ENCODE measurements at regions not wholly inside any gene's neighbourhood (a gene's known extent, or its start where the extent isn't known, plus 50 kb on each side); places are given as distances from the start of the nearest gene placed in this dataset.

GRCh38 chr5:144567421-144567780 is 396.7 kb downstream of the KCTD16 start:
- TF ChIP-seq CTCF (conservative IDR thresholded peaks at IDR 0.05; ENCODE audit: low read depth, low read length) (no peak), RAD21 (IDR thresholded peaks at IDR 0.05; ENCODE audit: low read length) (no peak), RCOR1 (IDR thresholded peaks at IDR 0.05; ENCODE audit: insufficient replicate concordance, low read length) (no peak), USF2 (IDR thresholded peaks at IDR 0.05; ENCODE audit: low read depth, low read length) (no peak)

Measured in IMR-90 (cell line).